Right renal cortex interstitium (tissue), 3 donors: ENCODE measurements at regions not wholly inside any gene's neighbourhood (a gene's known extent, or its start where the extent isn't known, plus 50 kb on each side); places are given as distances from the start of the nearest gene placed in this dataset.

Experiments used
- DNase-seq, 3 donors: peaks; one replicate each; pipeline ENCODE4 v3.0.0-alpha.2; 2013; ENCODE audit warnings: low read depth in 3 of 3, low spot score in 2 of 3

GRCh38 chr7:118615-119391, 73.6 kb upstream of the FAM20C start:
- DNase-seq, result no peak

GRCh38 chr7:119392-120163, 72.8 kb upstream of the FAM20C start:
- DNase-seq, result no peak

- DNase-seq, result no peak
These were observed 72.0 kb upstream of the FAM20C start for GRCh38 chr7:120164-120991.

GRCh38 chr7:121002-121785, 71.2 kb upstream of the FAM20C start:
- DNase-seq, result no peak

GRCh38 chr7:123237-123636, 69.1 kb upstream of the FAM20C start:
- DNase-seq, result no peak

GRCh38 chr7:124130-124949, 68.0 kb upstream of the FAM20C start:
- no peak for DNase-seq

- DNase-seq, result no peak
These were observed 67.3 kb upstream of the FAM20C start for GRCh38 chr7:125061-125475.

GRCh38 chr7:125661-126060, 66.7 kb upstream of the FAM20C start:
- DNase-seq, result no peak

GRCh38 chr7:126368-126767, 66.0 kb upstream of the FAM20C start:
- no peak for DNase-seq

- DNase-seq, result no peak
These were observed 65.2 kb upstream of the FAM20C start for GRCh38 chr7:127064-127598.

GRCh38 chr7:128171-129080, 63.9 kb upstream of the FAM20C start:
- no peak for DNase-seq

- DNase-seq, result no peak
These were observed 62.8 kb upstream of the FAM20C start for GRCh38 chr7:129366-130221.

- DNase-seq, result no peak
These were observed 62.2 kb upstream of the FAM20C start for GRCh38 chr7:130222-130572.

- no peak for DNase-seq
These were observed 61.2 kb upstream of the FAM20C start for GRCh38 chr7:130875-131780.

GRCh38 chr7:131781-132482, 60.4 kb upstream of the FAM20C start:
- DNase-seq, result no peak

GRCh38 chr7:132899-133298, 59.5 kb upstream of the FAM20C start:
- no peak for DNase-seq
